ENCODE measurements at regions not wholly inside any gene's neighbourhood (a gene's known extent, or its start where the extent isn't known, plus 50 kb on each side); places are given as distances from the start of the nearest gene placed in this dataset.

DNA sequence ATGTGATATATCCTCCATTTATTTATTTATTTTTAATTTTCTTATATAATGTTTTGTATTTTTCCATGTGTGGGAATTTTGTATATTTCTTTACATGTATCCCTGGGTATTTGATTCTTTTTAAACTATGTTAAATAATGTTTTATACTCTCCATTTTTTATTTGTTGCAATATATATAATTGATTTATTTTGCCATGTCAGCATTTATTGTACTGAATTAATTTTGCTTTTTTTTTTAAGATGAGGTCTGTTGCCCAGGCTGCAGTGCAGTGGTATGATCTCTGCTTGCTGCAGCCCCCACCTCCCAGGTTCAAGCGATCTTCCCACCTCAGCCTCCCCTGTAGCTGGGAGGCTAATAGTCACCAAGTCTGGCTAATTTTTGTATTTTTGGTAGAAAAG lies 187.4 kb downstream of the CDC14C start:
- no peak for TF ChIP-seq SP1 (CRISPR knock-in tag; conservative IDR thresholded peaks at IDR 0.05)
- TF ChIP-seq, protein P1, sequence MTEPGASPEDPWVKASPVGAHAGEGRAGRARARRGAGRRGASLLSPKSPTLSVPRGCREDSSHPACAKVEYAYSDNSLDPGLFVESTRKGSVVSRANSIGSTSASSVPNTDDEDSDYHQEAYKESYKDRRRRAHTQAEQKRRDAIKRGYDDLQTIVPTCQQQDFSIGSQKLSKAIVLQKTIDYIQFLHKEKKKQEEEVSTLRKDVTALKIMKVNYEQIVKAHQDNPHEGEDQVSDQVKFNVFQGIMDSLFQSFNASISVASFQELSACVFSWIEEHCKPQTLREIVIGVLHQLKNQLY (CRISPR knock-in tag; IDR thresholded peaks at IDR 0.05) = no peak
- no peak for TF ChIP-seq GTF2I (CRISPR knock-in tag; conservative IDR thresholded peaks at IDR 0.05)
- TF ChIP-seq, protein P2, sequence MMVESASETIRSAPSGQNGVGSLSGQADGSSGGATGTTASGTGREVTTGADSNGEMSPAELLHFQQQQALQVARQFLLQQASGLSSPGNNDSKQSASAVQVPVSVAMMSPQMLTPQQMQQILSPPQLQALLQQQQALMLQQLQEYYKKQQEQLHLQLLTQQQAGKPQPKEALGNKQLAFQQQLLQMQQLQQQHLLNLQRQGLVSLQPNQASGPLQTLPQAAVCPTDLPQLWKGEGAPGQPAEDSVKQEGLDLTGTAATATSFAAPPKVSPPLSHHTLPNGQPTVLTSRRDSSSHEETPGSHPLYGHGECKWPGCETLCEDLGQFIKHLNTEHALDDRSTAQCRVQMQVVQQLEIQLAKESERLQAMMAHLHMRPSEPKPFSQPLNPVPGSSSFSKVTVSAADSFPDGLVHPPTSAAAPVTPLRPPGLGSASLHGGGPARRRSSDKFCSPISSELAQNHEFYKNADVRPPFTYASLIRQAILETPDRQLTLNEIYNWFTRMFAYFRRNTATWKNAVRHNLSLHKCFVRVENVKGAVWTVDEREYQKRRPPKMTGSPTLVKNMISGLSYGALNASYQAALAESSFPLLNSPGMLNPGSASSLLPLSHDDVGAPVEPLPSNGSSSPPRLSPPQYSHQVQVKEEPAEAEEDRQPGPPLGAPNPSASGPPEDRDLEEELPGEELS (CRISPR knock-in tag; IDR thresholded peaks at IDR 0.05) = no peak
- TF ChIP-seq ZNF121 (CRISPR knock-in tag; IDR thresholded peaks at IDR 0.05) = no peak
- TF ChIP-seq, protein P3, sequence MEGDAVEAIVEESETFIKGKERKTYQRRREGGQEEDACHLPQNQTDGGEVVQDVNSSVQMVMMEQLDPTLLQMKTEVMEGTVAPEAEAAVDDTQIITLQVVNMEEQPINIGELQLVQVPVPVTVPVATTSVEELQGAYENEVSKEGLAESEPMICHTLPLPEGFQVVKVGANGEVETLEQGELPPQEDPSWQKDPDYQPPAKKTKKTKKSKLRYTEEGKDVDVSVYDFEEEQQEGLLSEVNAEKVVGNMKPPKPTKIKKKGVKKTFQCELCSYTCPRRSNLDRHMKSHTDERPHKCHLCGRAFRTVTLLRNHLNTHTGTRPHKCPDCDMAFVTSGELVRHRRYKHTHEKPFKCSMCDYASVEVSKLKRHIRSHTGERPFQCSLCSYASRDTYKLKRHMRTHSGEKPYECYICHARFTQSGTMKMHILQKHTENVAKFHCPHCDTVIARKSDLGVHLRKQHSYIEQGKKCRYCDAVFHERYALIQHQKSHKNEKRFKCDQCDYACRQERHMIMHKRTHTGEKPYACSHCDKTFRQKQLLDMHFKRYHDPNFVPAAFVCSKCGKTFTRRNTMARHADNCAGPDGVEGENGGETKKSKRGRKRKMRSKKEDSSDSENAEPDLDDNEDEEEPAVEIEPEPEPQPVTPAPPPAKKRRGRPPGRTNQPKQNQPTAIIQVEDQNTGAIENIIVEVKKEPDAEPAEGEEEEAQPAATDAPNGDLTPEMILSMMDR (IDR thresholded peaks at IDR 0.05) = no peak
- TF ChIP-seq, protein P4, sequence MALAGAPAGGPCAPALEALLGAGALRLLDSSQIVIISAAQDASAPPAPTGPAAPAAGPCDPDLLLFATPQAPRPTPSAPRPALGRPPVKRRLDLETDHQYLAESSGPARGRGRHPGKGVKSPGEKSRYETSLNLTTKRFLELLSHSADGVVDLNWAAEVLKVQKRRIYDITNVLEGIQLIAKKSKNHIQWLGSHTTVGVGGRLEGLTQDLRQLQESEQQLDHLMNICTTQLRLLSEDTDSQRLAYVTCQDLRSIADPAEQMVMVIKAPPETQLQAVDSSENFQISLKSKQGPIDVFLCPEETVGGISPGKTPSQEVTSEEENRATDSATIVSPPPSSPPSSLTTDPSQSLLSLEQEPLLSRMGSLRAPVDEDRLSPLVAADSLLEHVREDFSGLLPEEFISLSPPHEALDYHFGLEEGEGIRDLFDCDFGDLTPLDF (CRISPR knock-in tag; IDR thresholded peaks at IDR 0.05) = no peak
- TF ChIP-seq, protein P5, sequence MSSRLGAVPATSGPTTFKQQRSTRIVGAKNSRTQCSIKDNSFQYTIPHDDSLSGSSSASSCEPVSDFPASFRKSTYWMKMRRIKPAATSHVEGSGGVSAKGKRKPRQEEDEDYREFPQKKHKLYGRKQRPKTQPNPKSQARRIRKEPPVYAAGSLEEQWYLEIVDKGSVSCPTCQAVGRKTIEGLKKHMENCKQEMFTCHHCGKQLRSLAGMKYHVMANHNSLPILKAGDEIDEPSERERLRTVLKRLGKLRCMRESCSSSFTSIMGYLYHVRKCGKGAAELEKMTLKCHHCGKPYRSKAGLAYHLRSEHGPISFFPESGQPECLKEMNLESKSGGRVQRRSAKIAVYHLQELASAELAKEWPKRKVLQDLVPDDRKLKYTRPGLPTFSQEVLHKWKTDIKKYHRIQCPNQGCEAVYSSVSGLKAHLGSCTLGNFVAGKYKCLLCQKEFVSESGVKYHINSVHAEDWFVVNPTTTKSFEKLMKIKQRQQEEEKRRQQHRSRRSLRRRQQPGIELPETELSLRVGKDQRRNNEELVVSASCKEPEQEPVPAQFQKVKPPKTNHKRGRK (CRISPR knock-in tag; IDR thresholded peaks at IDR 0.05; ENCODE audit: borderline replicate concordance) = no peak
- no peak for TF ChIP-seq CREB1 (CRISPR knock-in tag; IDR thresholded peaks at IDR 0.05)
- TF ChIP-seq, protein P6, sequence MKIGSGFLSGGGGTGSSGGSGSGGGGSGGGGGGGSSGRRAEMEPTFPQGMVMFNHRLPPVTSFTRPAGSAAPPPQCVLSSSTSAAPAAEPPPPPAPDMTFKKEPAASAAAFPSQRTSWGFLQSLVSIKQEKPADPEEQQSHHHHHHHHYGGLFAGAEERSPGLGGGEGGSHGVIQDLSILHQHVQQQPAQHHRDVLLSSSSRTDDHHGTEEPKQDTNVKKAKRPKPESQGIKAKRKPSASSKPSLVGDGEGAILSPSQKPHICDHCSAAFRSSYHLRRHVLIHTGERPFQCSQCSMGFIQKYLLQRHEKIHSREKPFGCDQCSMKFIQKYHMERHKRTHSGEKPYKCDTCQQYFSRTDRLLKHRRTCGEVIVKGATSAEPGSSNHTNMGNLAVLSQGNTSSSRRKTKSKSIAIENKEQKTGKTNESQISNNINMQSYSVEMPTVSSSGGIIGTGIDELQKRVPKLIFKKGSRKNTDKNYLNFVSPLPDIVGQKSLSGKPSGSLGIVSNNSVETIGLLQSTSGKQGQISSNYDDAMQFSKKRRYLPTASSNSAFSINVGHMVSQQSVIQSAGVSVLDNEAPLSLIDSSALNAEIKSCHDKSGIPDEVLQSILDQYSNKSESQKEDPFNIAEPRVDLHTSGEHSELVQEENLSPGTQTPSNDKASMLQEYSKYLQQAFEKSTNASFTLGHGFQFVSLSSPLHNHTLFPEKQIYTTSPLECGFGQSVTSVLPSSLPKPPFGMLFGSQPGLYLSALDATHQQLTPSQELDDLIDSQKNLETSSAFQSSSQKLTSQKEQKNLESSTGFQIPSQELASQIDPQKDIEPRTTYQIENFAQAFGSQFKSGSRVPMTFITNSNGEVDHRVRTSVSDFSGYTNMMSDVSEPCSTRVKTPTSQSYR (CRISPR knock-in tag; IDR thresholded peaks at IDR 0.05) = no peak
